K562 (cell line): ENCODE measurements at regions not wholly inside any gene's neighbourhood (a gene's known extent, or its start where the extent isn't known, plus 50 kb on each side); places are given as distances from the start of the nearest gene placed in this dataset.

Experiments
- ATAC-seq: fragments of 200-7000 bp; cut with Tn5 transposase; 3 replicates; pipeline ENCODE4 v1.9.1; 2020; ENCODE audit warnings: moderate library complexity
- BruUV-seq: library from RNA; stranded (reverse); fragments of 400-500 nt; replicated peaks from 2 replicates; lab custom pipeline; 2021; lab: Mats Ljungman, UMichigan
- CTCF ChIA-PET: fragments of 300-600 bp; formaldehyde crosslinking; extraction: SDS; loops from one replicate; lab custom pipeline; 2021; ENCODE audit warnings: low intra/inter-chr PET ratio; lab: Yijun Ruan, JAX
- POLR2A ChIA-PET: fragments of 300-600, 350-650 bp; sonication (Branson Sonifier 250); formaldehyde crosslinking; extraction: SDS; loops from one replicate; lab custom pipeline; 2021; ENCODE audit warnings: antibody characterized with exemption, inconsistent platforms; lab: Yijun Ruan, JAX
- DNase-seq, 4 experiments: peaks; one replicate each; pipeline versions ENCODE4 v3.0.0 to v3.0.0-alpha.2; 2011 to 2018; ENCODE audit warnings: low spot score in 3 of 4, mixed read lengths in 3 of 4; ENCODE audit errors: extremely low read depth in 1 of 4
- FAIRE-seq: peaks from 2 replicates; lab custom pipeline; 2011; peaks lifted over from hg19 to GRCh38; lab: Jason Lieb, UNC
- H2AFZ ChIP-seq: 2 replicates; pipeline ENCODE4 v1.6.0; 2011; ENCODE audit warnings: low read depth, low read length, control low read depth, inconsistent platforms
- H3K27ac ChIP-seq: fragments of 200-600 bp; 3 replicates; pipeline ENCODE4 v1.8.0; 2011; ENCODE audit warnings: low read depth, mild to moderate bottlenecking, control low read depth, inconsistent platforms, low read length, moderate library complexity, mixed read lengths; ENCODE audit errors: extremely low read depth
- H3K27me3 ChIP-seq, 2 experiments: fragments of 300-600 bp in 1 of 2; 2 replicates in 1 of 2; 3 replicates in 1 of 2; pipeline versions ENCODE4 v1.6.0 to v1.8.0; 2011; ENCODE audit warnings: inconsistent platforms in 2 of 2, low read length in 2 of 2, mild to moderate bottlenecking in 1 of 2, mixed read lengths in 1 of 2, moderate library complexity in 1 of 2; ENCODE audit not compliant: control insufficient read depth in 2 of 2, insufficient read depth in 2 of 2
- H3K36me3 ChIP-seq: fragments of 300-600 bp; 3 replicates; pipeline ENCODE4 v1.8.0; 2011; ENCODE audit warnings: mild to moderate bottlenecking, low read length, inconsistent platforms; ENCODE audit not compliant: control insufficient read depth, insufficient read depth
- H3K4me1 ChIP-seq, 2 experiments: fragments of 200-600 bp in 1 of 2; replicated peaks in 1 of 2; 2 replicates in 1 of 2; 3 replicates in 1 of 2; pipeline versions ENCODE4 v1.5.1 to v1.8.0; 2011; ENCODE audit warnings: inconsistent platforms in 2 of 2, low read length in 2 of 2, mild to moderate bottlenecking in 1 of 2, mixed read lengths in 1 of 2, moderate library complexity in 1 of 2; ENCODE audit not compliant: control insufficient read depth in 2 of 2, insufficient read depth in 2 of 2
- H3K4me2 ChIP-seq: 2 replicates; pipeline ENCODE4 v1.6.1; 2011; ENCODE audit warnings: low read length, control low read depth, inconsistent platforms, mixed read lengths; ENCODE audit not compliant: insufficient read depth
- H3K4me3 ChIP-seq: fragments of 200-600 bp; sonication (generic), shearing (Covaris generic); 2 replicates; pipeline ENCODE4 v1.5.1; 2016; ENCODE audit warnings: control low read depth, inconsistent platforms
- H3K79me2 ChIP-seq: fragments of 200-600 bp; 3 replicates; pipeline ENCODE4 v1.8.0; 2011; ENCODE audit warnings: low read length, inconsistent platforms; ENCODE audit not compliant: control insufficient read depth, insufficient read depth
- H3K9ac ChIP-seq, 2 experiments: 2 replicates each; pipeline versions ENCODE4 v1.6.0 to v1.6.1; 2011; ENCODE audit warnings: low read depth in 2 of 2, low read length in 2 of 2, control low read depth in 1 of 2, inconsistent platforms in 1 of 2, mild to moderate bottlenecking in 1 of 2, mixed read lengths in 1 of 2; ENCODE audit not compliant: insufficient read depth in 1 of 2
- H3K9me1 ChIP-seq: one replicate; pipeline ENCODE4 v1.6.0; 2011; ENCODE audit warnings: inconsistent platforms, mild to moderate bottlenecking, low read length, moderate library complexity; ENCODE audit not compliant: control insufficient read depth, insufficient read depth
- H3K9me3 ChIP-seq: replicated peaks from 2 replicates; pipeline ENCODE4 v1.5.1; 2011; ENCODE audit warnings: low read depth, low read length, inconsistent platforms; ENCODE audit not compliant: control insufficient read depth, insufficient read depth
- H4K20me1 ChIP-seq: replicated peaks from 2 replicates; pipeline ENCODE4 v1.6.1; 2011; ENCODE audit warnings: low read length, inconsistent platforms, mixed read lengths; ENCODE audit not compliant: control insufficient read depth, insufficient read depth
- ARID2 ChIP-seq: fragments of 450-650 bp; IDR thresholded peaks from 2 replicates; pipeline ENCODE4 v1.6.1; 2017; ENCODE audit warnings: antibody characterized with exemption, mild to moderate bottlenecking
- C11orf30 ChIP-seq: fragments of 450-650 bp; IDR thresholded peaks from 2 replicates; pipeline ENCODE4 v1.6.1; 2016; ENCODE audit warnings: low read depth, mild to moderate bottlenecking
- DDX20 ChIP-seq: fragments of 450-650 bp; IDR thresholded peaks from 2 replicates; pipeline ENCODE4 v1.6.1; 2016; ENCODE audit warnings: missing genetic modification characterization, low read depth, mild to moderate bottlenecking, missing compliant biosample characterization, moderate library complexity
- HIVEP1 ChIP-seq: fragments of 250-450 bp; sonication (Bioruptor Pico); IDR thresholded peaks from 2 replicates; pipeline ENCODE4 v1.4.0; 2020; ENCODE audit warnings: mild to moderate bottlenecking
- HSF4 ChIP-seq: fragments of 250-450 bp; sonication (Bioruptor Pico); IDR thresholded peaks from 2 replicates; pipeline ENCODE4 v2.1.2; 2022; ENCODE audit warnings: mild to moderate bottlenecking, moderate library complexity, borderline replicate concordance
- NR2F6 ChIP-seq: fragments of 450-650 bp; formaldehyde crosslinking; IDR thresholded peaks from 2 replicates; pipeline ENCODE4 v1.4.0; 2020; ENCODE audit warnings: mild to moderate bottlenecking
- PRMT5 ChIP-seq: sonication (generic); formaldehyde crosslinking; IDR thresholded peaks from 2 replicates; pipeline ENCODE4 v1.5.0; 2020; ENCODE audit warnings: missing genetic modification reagents
- ZNF175 ChIP-seq: fragments of 200-800 bp; sonication (Bioruptor generic); IDR thresholded peaks from 2 replicates; pipeline ENCODE4 v1.6.1; 2016; ENCODE audit warnings: low read depth, mild to moderate bottlenecking, missing genetic modification characterization, missing compliant biosample characterization
- ZNF316 ChIP-seq: fragments of 450-650 bp; IDR thresholded peaks from 2 replicates; pipeline ENCODE4 v1.6.1; 2016
- ZNF780A ChIP-seq: fragments of 250-450 bp; sonication (Bioruptor Pico); IDR thresholded peaks from 2 replicates; pipeline ENCODE4 v1.5.0; 2021; ENCODE audit warnings: mild to moderate bottlenecking
- WGBS: fragments of 100-300 bp; shearing (Covaris generic); methylation state at CpG from one replicate; pipeline ENCODE4 v1.1.6; 2016; ENCODE audit warnings: low coverage, mixed read lengths; ENCODE audit not compliant: insufficient coverage; ENCODE audit errors: missing lambda C conversion rate; 5-methylcytosine and 5-hydroxymethylcytosine counted together
- in situ Hi-C: fragments of 300-500 bp; cut with MboI; formaldehyde crosslinking; loops from 4 replicates; pipeline ENCODE4 v1.15.0; 2018; ENCODE audit warnings: inconsistent platforms, mixed read lengths
- intact Hi-C: fragments of 100-400 bp; cut with micrococcal nuclease; formaldehyde crosslinking; loops from 2 replicates; pipeline ENCODE4 v1.14.2; 2022
- TF ChIP-seq, protein P1 (sequence below): sonication (generic); IDR thresholded peaks from 2 replicates; pipeline ENCODE4 v1.6.1; 2016

DNA sequence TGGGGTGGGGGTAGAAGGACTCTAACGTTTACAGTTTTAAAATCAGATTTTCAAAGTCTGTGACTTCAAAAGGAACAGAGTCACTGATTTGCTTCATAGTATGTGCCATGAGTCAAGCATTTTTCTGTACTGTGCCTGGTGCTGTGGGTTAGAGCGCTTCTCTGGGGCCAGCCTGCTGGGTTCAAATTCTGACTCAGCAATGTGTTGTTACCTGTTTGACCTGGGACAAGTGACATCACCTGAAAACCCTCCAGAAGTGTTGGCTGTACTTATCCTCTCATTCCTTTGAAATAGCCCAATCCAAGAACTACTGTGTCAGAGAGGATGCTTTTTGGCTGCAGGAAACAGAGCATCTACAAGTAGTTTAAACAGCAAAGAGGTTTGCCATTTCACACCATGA is 101.7 kb downstream of the LSM3 start:
- FAIRE-seq, result peak; percentile 26
- no peak overlapping the region for H2AFZ ChIP-seq
- no peak overlapping the region for H3K27ac ChIP-seq
- peaks cover 17 to 26% of the 10 kb centered on the region in 2 experiments for H3K4me1 ChIP-seq
- POLR2A ChIA-PET, result interaction anchor here (1.0 to 1.9 kb wide), 3 partner anchors 8 to 20 kb away, joined by 3 to 7 read pairs (median 6); no protein-coding TSS in a partner anchor
- no peak for TF ChIP-seq ZNF780A (CRISPR knock-in tag)
- peak; percentile 40 for TF ChIP-seq ZNF316
- no peak for TF ChIP-seq ARID2
- TF ChIP-seq ZNF175 (CRISPR knock-in tag), result no peak
- TF ChIP-seq PRMT5, result no peak
- TF ChIP-seq C11orf30, result 0 out of 2 replicates have a peak, but pooled peaks have one; percentile 18
- TF ChIP-seq, all 486 proteins: peak for 2
- ATAC-seq (no peak), DNase-seq (no peak)
- Histone ChIP-seq H3K4me3 (no peak overlapping the region), H3K36me3 (no peaks in the 10 kb centered on the region), H3K9me1 (no peaks in the 10 kb centered on the region), H3K79me2 (no peaks in the 10 kb centered on the region), H3K9ac (no peak overlapping the region), H3K4me2 (no peak overlapping the region), H4K20me1 (no peaks in the 10 kb centered on the region), H3K27me3 (no peaks in the 10 kb centered on the region), H3K9me3 (no peaks in the 10 kb centered on the region)
- CTCF ChIA-PET, result no interaction called here
- BruUV-seq, result no TSS peak
- in situ Hi-C loops (no loop called here), intact Hi-C loops (no loop called here)
- 41% methylated on average over 2 of the region's 2 CpGs for WGBS

DNA sequence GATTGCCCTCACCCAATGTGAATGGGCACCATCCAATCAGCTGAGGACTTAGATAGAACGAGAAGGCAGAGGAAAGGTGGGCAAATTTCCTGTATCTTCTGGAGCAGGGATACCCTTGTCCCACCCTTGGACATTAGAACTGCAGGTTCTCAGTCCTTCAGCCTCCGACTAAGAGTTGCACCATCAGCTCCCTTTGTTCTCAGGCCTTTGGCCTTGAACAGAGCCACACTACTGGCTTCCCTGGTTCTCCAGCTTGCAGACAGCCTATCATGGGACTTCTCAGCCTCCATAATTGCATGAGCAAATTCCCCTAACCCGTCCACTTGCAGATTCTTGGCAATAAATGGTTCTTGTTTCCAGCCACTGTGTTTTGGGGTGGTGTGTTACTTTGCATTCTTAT is 102.4 kb downstream of the LSM3 start:
- TF ChIP-seq HSF4 (CRISPR knock-in tag) (no peak), NR2F6 (CRISPR knock-in tag) (no peak), DDX20 (tag) (no peak), HIVEP1 (CRISPR knock-in tag) (no peak)
- TF ChIP-seq, protein P1, sequence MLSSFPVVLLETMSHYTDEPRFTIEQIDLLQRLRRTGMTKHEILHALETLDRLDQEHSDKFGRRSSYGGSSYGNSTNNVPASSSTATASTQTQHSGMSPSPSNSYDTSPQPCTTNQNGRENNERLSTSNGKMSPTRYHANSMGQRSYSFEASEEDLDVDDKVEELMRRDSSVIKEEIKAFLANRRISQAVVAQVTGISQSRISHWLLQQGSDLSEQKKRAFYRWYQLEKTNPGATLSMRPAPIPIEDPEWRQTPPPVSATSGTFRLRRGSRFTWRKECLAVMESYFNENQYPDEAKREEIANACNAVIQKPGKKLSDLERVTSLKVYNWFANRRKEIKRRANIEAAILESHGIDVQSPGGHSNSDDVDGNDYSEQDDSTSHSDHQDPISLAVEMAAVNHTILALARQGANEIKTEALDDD, result no peak
- no peaks in the 10 kb centered on the region for H3K79me2 ChIP-seq
- no peak overlapping the region for H2AFZ ChIP-seq
- H3K27me3 ChIP-seq, result no peaks in the 10 kb centered on the region
- no peaks in the 10 kb centered on the region for H3K9me3 ChIP-seq
- H4K20me1 ChIP-seq, result no peaks in the 10 kb centered on the region
- ChIA-PET POLR2A (interaction anchor here (0.7 to 1.9 kb wide), 5 partner anchors 9 to 23 kb away, joined by 3 to 9 read pairs (median 6); no protein-coding TSS in a partner anchor), CTCF (no interaction called here)
- intact Hi-C loops (no loop called here), in situ Hi-C loops (no loop called here)
- 33% methylated on average over 3 of the region's 3 CpGs for WGBS
- no peak for DNase-seq
- no peak overlapping the region for H3K4me2 ChIP-seq
- no peaks in the 10 kb centered on the region for H3K9me1 ChIP-seq
- H3K36me3 ChIP-seq, result no peaks in the 10 kb centered on the region
- BruUV-seq, result no TSS peak
- no peak for ATAC-seq
- H3K4me3 ChIP-seq, result no peak overlapping the region
- no peak overlapping the region for H3K27ac ChIP-seq
- no peak for FAIRE-seq
- H3K9ac ChIP-seq, result no peak overlapping the region
- peaks cover 21 to 31% of the 10 kb centered on the region in 2 experiments for H3K4me1 ChIP-seq
